ENCODE measurements at regions not wholly inside any gene's neighbourhood (a gene's known extent, or its start where the extent isn't known, plus 50 kb on each side); places are given as distances from the start of the nearest gene placed in this dataset.

- no peak for TF ChIP-seq CTCF (IDR thresholded peaks at IDR 0.05; ENCODE audit: low read length)
- TF ChIP-seq EZH2 (optimal IDR thresholded peaks at IDR 0.05; ENCODE audit: low read depth, low read length), result no peak
- no peak for TF ChIP-seq EZH2phosphoT487 (IDR thresholded peaks at IDR 0.05; ENCODE audit: low read length)
These were observed 315.4 kb downstream of the MCTP2 start for GRCh38 chr15:94546808-94547207.

Measured in MM.1S (cell line).